Vagina (tissue), 2 donors: ENCODE measurements at regions not wholly inside any gene's neighbourhood (a gene's known extent, or its start where the extent isn't known, plus 50 kb on each side); places are given as distances from the start of the nearest gene placed in this dataset.

Experiments
- POLR2A ChIP-seq, 2 donors: fragments of 450-650 bp; IDR thresholded peaks; one replicate each; pipeline ENCODE4 v1.6.1; 2017; ENCODE audit warnings: antibody characterized with exemption in 2 of 2, mild to moderate bottlenecking in 2 of 2, moderate library complexity in 2 of 2
- POLR2AphosphoS5 ChIP-seq, 2 donors: sonication (generic); formaldehyde crosslinking; IDR thresholded peaks; one replicate each; pipeline ENCODE4 v1.9.0; 2017; ENCODE audit warnings: antibody characterized with exemption in 2 of 2, mild to moderate bottlenecking in 2 of 2, low read depth in 1 of 2; ENCODE audit not compliant: insufficient read depth in 1 of 2
- TF ChIP-seq, protein P1 (sequence below), 3 experiments: fragments of 450-650 bp in 2 of 3; fragments of 200-600 bp in 1 of 3; sonication (generic) in 1 of 3; IDR thresholded peaks; one replicate each; pipeline ENCODE4 v1.5.1; 2017 to 2019; ENCODE audit warnings: antibody characterized with exemption in 3 of 3, mild to moderate bottlenecking in 2 of 3, moderate library complexity in 2 of 3

DNA sequence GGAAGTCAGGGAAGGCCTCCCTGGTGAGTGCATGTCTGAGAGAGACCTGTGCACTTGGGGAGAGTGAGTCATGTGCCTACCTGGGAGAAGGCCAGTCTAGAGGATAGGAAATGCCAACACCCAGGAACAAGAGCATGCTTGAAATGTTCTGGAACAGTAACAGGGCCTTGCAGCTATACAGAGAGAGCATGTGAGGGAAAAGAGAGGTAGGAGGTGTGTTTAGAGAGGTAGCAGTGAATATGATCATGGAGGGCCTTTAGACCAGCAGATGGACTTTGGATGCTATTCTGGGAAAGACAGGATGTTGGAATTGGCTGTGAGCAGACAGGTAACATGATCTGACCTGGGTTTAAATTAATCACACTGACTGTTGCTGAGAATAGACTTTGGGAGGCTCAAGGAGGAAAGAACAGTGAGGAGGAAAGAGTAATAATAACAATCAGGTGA is 1143.6 kb downstream of the FLRT2 start:
- TF ChIP-seq POLR2A (IDR thresholded peaks at IDR 0.05) (no peak), POLR2AphosphoS5 (IDR thresholded peaks at IDR 0.05; ENCODE audit: insufficient read depth in 1 of 2, low read depth in 1 of 2) (no peak)
- TF ChIP-seq, protein P1, sequence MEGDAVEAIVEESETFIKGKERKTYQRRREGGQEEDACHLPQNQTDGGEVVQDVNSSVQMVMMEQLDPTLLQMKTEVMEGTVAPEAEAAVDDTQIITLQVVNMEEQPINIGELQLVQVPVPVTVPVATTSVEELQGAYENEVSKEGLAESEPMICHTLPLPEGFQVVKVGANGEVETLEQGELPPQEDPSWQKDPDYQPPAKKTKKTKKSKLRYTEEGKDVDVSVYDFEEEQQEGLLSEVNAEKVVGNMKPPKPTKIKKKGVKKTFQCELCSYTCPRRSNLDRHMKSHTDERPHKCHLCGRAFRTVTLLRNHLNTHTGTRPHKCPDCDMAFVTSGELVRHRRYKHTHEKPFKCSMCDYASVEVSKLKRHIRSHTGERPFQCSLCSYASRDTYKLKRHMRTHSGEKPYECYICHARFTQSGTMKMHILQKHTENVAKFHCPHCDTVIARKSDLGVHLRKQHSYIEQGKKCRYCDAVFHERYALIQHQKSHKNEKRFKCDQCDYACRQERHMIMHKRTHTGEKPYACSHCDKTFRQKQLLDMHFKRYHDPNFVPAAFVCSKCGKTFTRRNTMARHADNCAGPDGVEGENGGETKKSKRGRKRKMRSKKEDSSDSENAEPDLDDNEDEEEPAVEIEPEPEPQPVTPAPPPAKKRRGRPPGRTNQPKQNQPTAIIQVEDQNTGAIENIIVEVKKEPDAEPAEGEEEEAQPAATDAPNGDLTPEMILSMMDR (IDR thresholded peaks at IDR 0.05) = no peak
